Mesendoderm (in vitro differentiated cells): ENCODE measurements at regions not wholly inside any gene's neighbourhood (a gene's known extent, or its start where the extent isn't known, plus 50 kb on each side); places are given as distances from the start of the nearest gene placed in this dataset.

Experiments
- DNase-seq: peaks from one replicate; pipeline ENCODE4 v3.0.0; 2013
- H2AK5ac ChIP-seq: 2 replicates; pipeline ENCODE4 v1.6.1; 2013; ENCODE audit warnings: low read length, inconsistent platforms
- H2BK120ac ChIP-seq: 2 replicates; pipeline ENCODE4 v1.6.1; 2013; ENCODE audit warnings: low read depth, mild to moderate bottlenecking, low read length, moderate library complexity, mixed read lengths
- H2BK15ac ChIP-seq: replicated peaks from 2 replicates; pipeline ENCODE4 v1.6.1; 2013; ENCODE audit warnings: low read depth, mild to moderate bottlenecking, moderate library complexity
- H2BK5ac ChIP-seq: 2 replicates; pipeline ENCODE4 v1.6.1; 2013; ENCODE audit warnings: low read length, inconsistent platforms
- H3K18ac ChIP-seq: 2 replicates; pipeline ENCODE4 v1.6.1; 2013; ENCODE audit warnings: mild to moderate bottlenecking, low read length, mixed read lengths
- H3K23ac ChIP-seq: one replicate; pipeline ENCODE4 v1.6.1; 2013; ENCODE audit warnings: low read length
- H3K27ac ChIP-seq: 2 replicates; pipeline ENCODE4 v1.5.1; 2013; ENCODE audit warnings: low read depth, mild to moderate bottlenecking, inconsistent platforms, low read length, moderate library complexity
- H3K27me3 ChIP-seq: 2 replicates; pipeline ENCODE4 v1.6.1; 2013; ENCODE audit warnings: low read length, control low read depth, mild to moderate bottlenecking, inconsistent platforms; ENCODE audit not compliant: insufficient read depth, poor library complexity
- H3K36me3 ChIP-seq: 2 replicates; pipeline ENCODE4 v1.6.1; 2013; ENCODE audit warnings: low read length, inconsistent platforms; ENCODE audit not compliant: control insufficient read depth, insufficient read depth
- H3K4ac ChIP-seq: one replicate; pipeline ENCODE4 v1.6.1; 2013; ENCODE audit warnings: low read depth, mild to moderate bottlenecking, low read length, moderate library complexity
- H3K4me1 ChIP-seq: 2 replicates; pipeline ENCODE4 v1.6.1; 2013; ENCODE audit warnings: low read depth, low read length, inconsistent platforms; ENCODE audit not compliant: control insufficient read depth
- H3K4me2 ChIP-seq: 2 replicates; pipeline ENCODE4 v1.6.1; 2013; ENCODE audit warnings: low read length
- H3K4me3 ChIP-seq: 2 replicates; pipeline ENCODE4 v1.5.1; 2013; ENCODE audit warnings: mild to moderate bottlenecking, low read length
- H3K56ac ChIP-seq: one replicate; pipeline ENCODE4 v1.6.1; 2013; ENCODE audit warnings: low read length
- H3K79me1 ChIP-seq: 2 replicates; pipeline ENCODE4 v1.6.1; 2013; ENCODE audit warnings: low read length, inconsistent platforms
- H3K79me2 ChIP-seq: 2 replicates; pipeline ENCODE4 v1.6.1; 2013; ENCODE audit warnings: mild to moderate bottlenecking, low read length; ENCODE audit not compliant: control insufficient read depth, insufficient read depth
- H3K9ac ChIP-seq: 2 replicates; pipeline ENCODE4 v1.6.1; 2013; ENCODE audit warnings: low read length, inconsistent platforms
- H4K5ac ChIP-seq: one replicate; pipeline ENCODE4 v1.6.1; 2013; ENCODE audit warnings: low read length
- H4K8ac ChIP-seq: one replicate; pipeline ENCODE4 v1.6.1; 2013; ENCODE audit warnings: low read depth, mild to moderate bottlenecking, control low read depth, low read length, moderate library complexity
- WGBS: extraction: QIAGEN DNeasy Blood & Tissue Kit; methylation state at CpG from one replicate; pipeline ENCODE4 v1.1.7; 2013; ENCODE audit warnings: low lambda C conversion rate, missing lambda C conversion rate; ENCODE audit not compliant: insufficient coverage; ENCODE audit errors: extremely low coverage; 5-methylcytosine and 5-hydroxymethylcytosine counted together

DNA sequence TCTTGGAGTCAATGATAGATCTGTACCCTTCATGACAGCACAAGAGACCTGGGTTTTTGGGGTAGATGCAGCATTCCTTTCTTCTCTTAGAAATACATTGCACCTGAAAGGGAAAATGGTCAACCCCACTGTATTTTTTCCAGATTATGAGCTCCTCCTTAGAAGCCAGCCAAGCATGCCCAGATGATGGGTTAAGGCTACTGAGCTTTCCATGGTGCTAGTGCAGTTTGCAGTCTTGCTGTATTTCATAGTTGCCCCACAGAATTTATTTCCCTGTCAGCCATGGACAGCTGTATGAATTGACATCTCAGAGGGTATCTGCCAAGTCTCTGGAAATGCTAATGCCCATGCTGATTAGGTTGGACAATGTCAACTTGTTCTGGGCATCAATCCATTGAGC is 73.7 kb upstream of the H2AZ1 start:
- Histone ChIP-seq H2BK120ac (no peak overlapping the region), H2BK5ac (no peak overlapping the region), H3K4me1 (no peaks in the 10 kb centered on the region), H3K4me3 (no peak overlapping the region), H3K18ac (no peak overlapping the region), H3K9ac (no peak overlapping the region), H3K23ac (no peak overlapping the region), H3K27me3 (no peaks in the 10 kb centered on the region), H2BK15ac (no peak overlapping the region), H4K8ac (no peak overlapping the region), H3K79me1 (no peaks in the 10 kb centered on the region), H3K27ac (no peak overlapping the region), H3K4ac (no peak overlapping the region), H3K79me2 (no peaks in the 10 kb centered on the region), H4K5ac (no peak overlapping the region), H3K4me2 (no peak overlapping the region), H2AK5ac (no peak overlapping the region), H3K56ac (no peak overlapping the region), H3K36me3 (no peaks in the 10 kb centered on the region)
- no peak for DNase-seq

DNA sequence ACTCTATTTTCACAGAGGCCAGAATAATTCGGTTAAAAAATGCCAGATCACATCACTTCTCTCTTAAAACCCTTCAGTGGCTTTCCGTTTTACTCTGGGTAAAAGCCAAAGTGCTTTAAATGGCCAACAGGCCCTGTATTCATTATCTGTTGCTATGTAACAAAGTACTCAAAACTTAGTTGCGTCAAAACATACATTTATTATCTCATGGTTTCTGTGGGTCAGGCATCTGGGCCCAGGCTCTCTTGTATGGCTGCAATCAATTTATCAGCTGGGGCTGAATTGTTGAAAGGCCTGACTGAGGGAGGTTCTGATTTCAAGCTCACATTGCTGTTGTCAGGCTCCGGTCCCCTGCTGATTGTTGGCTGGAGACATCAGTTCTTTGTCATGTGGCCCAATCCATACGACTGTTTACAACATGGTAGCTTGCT is 72.7 kb upstream of the H2AZ1 start:
- no CpG with 5 or more reads among the region's 5 CpGs for WGBS
- Histone ChIP-seq H3K36me3 (no peaks in the 10 kb centered on the region), H3K27ac (no peak overlapping the region)

DNA sequence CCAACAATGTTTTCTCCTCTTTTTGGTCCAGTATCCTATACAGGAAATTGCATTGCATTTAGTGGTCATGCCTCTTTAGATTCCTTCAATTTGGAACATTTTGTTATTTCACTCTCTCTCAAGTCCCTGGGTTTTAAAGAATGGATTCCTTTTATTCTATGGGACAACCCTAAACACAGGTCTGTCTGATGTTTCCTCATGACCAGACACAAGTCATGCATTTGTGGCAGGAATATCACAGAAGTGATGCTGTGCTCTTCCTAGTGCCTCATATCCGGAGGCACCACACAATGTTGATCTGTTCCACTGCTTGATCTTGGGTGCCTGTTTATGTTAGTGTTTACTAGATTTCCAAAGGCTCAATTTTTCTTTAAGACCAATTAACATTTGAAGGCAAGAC is 69.7 kb upstream of the H2AZ1 start:
- Histone ChIP-seq H3K27me3 (no peaks in the 10 kb centered on the region), H3K4ac (no peak overlapping the region), H2BK15ac (no peak overlapping the region), H2BK5ac (no peak overlapping the region), H4K5ac (no peak overlapping the region), H3K36me3 (no peaks in the 10 kb centered on the region), H2BK120ac (no peak overlapping the region), H4K8ac (no peak overlapping the region), H3K23ac (no peak overlapping the region), H3K79me1 (no peaks in the 10 kb centered on the region), H3K4me2 (no peak overlapping the region), H3K18ac (no peak overlapping the region), H2AK5ac (no peak overlapping the region), H3K9ac (no peak overlapping the region), H3K27ac (no peak overlapping the region), H3K56ac (no peak overlapping the region), H3K79me2 (no peaks in the 10 kb centered on the region), H3K4me3 (no peak overlapping the region), H3K4me1 (no peaks in the 10 kb centered on the region)
- no peak for DNase-seq
- no CpG with 5 or more reads among the region's 1 CpG for WGBS

More for the DNA sequence above, 72.7 kb upstream of the H2AZ1 start:
- H3K9ac ChIP-seq = no peak overlapping the region
- H3K4ac ChIP-seq = no peak overlapping the region
- DNase-seq = peak; percentile 85
- no peak overlapping the region for H3K4me2 ChIP-seq
- no peak overlapping the region for H2BK5ac ChIP-seq
- H4K5ac ChIP-seq = no peak overlapping the region
- H3K23ac ChIP-seq = no peak overlapping the region
- H3K79me1 ChIP-seq = no peaks in the 10 kb centered on the region
- no peaks in the 10 kb centered on the region for H3K79me2 ChIP-seq
- no peaks in the 10 kb centered on the region for H3K27me3 ChIP-seq
- H2BK120ac ChIP-seq = no peak overlapping the region
- H3K4me3 ChIP-seq = no peak overlapping the region
- H4K8ac ChIP-seq = no peak overlapping the region
- no peak overlapping the region for H3K18ac ChIP-seq
- no peaks in the 10 kb centered on the region for H3K4me1 ChIP-seq
- no peak overlapping the region for H2BK15ac ChIP-seq
- H3K56ac ChIP-seq = no peak overlapping the region
- no peak overlapping the region for H2AK5ac ChIP-seq

DNA sequence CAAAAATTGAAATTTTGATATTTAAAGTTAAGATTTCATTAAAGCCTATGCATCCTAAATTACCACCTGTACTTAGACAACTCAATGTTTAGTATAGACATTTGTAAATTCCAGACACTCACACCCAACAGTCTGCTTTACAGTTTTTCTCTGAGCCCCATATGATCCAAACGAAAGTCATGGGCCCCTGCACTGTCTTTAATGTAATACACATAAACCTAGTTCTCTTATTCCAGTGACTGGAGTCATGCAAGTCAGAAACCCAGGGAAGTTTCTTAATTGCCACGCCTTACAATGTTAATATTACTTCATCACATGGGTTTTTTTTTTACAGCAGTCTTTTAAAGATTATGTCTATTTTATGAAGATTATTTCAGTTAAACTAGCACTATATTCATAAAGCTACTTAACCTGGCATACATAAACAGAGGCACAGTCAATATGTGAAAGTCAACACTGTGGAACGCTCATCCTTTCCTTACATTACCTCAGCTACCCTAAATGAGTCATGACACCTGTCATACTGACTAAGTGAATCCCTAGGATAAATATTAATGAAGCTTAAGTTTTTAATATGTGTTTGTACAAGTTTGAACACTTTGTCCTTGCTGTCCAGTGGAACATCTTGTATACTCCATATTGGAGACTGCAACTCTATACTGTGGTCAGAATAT is 67.7 kb upstream of the H2AZ1 start:
- DNase-seq = no peak

DNA sequence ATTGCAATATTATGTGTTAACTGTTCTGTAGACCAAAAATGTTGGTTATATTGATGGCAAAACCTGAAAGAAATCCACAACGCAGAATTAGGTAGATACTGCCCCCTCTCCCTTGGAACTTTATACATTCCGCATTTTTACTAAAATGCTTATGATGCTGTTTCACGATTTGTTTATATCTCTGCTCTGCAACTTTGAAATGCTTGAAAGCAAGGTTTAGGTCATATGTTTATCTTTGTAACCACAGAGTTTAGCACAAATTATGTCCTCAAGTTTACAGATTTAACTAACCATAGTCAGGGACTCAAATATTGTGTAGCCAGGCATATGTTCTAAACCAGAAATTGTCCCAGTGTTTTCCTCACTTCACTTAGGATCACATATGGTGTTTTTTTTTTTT is 66.1 kb upstream of the H2AZ1 start:
- Histone ChIP-seq H4K8ac (no peak overlapping the region), H3K56ac (no peak overlapping the region), H3K18ac (no peak overlapping the region), H3K23ac (no peak overlapping the region), H3K79me2 (no peaks in the 10 kb centered on the region), H2AK5ac (no peak overlapping the region), H3K27ac (no peak overlapping the region), H3K4me2 (no peak overlapping the region), H3K9ac (no peak overlapping the region), H3K4me3 (no peak overlapping the region), H3K4ac (no peak overlapping the region), H3K27me3 (no peaks in the 10 kb centered on the region), H3K4me1 (no peaks in the 10 kb centered on the region), H2BK5ac (no peak overlapping the region), H2BK120ac (no peak overlapping the region), H3K79me1 (no peaks in the 10 kb centered on the region), H2BK15ac (no peak overlapping the region), H3K36me3 (no peaks in the 10 kb centered on the region), H4K5ac (no peak overlapping the region)
- WGBS = no CpG with 5 or more reads among the region's 3 CpGs
- no peak for DNase-seq

More for the DNA sequence above, 67.7 kb upstream of the H2AZ1 start:
- H3K4me2 ChIP-seq = no peak overlapping the region
- H3K27ac ChIP-seq = no peak overlapping the region
- no peak overlapping the region for H3K4me3 ChIP-seq
- H3K79me1 ChIP-seq = no peaks in the 10 kb centered on the region
- H3K9ac ChIP-seq = no peak overlapping the region
- WGBS = no CpG with 5 or more reads among the region's 3 CpGs
- H3K4me1 ChIP-seq = no peaks in the 10 kb centered on the region
- no peak overlapping the region for H4K5ac ChIP-seq
- H2AK5ac ChIP-seq = no peak overlapping the region
- no peaks in the 10 kb centered on the region for H3K36me3 ChIP-seq
- H3K18ac ChIP-seq = no peak overlapping the region
- no peak overlapping the region for H3K56ac ChIP-seq
- H4K8ac ChIP-seq = no peak overlapping the region
- H2BK5ac ChIP-seq = no peak overlapping the region
- H3K4ac ChIP-seq = no peak overlapping the region
- no peak overlapping the region for H2BK15ac ChIP-seq
- H2BK120ac ChIP-seq = no peak overlapping the region
- H3K23ac ChIP-seq = no peak overlapping the region
- no peaks in the 10 kb centered on the region for H3K79me2 ChIP-seq
- no peaks in the 10 kb centered on the region for H3K27me3 ChIP-seq

DNA sequence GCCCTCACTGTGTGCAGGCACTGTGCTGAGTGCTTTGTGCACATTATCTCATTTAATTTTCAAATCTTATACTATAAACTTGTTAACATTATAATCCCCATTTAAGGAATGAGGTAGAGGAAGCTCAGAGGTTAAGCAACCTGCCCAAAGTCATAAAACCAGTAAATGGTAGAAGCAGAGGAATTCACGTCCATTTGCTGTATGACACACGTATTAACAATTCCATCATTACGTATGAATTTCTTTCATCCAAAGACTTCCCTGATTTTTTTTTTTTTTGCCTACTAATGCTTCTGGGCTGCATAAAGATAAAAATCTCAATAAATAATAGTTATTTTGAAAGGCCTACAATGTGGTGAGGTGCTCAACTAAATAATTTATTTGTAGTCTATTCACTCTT is 64.5 kb upstream of the H2AZ1 start:
- Histone ChIP-seq H3K27me3 (no peaks in the 10 kb centered on the region), H3K36me3 (no peaks in the 10 kb centered on the region), H2BK15ac (no peak overlapping the region), H3K4me2 (no peak overlapping the region), H3K9ac (no peak overlapping the region), H4K8ac (no peak overlapping the region), H2BK120ac (no peak overlapping the region), H3K79me2 (no peaks in the 10 kb centered on the region), H4K5ac (no peak overlapping the region), H3K4ac (no peak overlapping the region), H3K4me3 (no peak overlapping the region), H3K23ac (no peak overlapping the region), H3K27ac (no peak overlapping the region), H2BK5ac (no peak overlapping the region), H3K79me1 (no peaks in the 10 kb centered on the region), H2AK5ac (no peak overlapping the region), H3K56ac (no peak overlapping the region), H3K4me1 (no peaks in the 10 kb centered on the region), H3K18ac (no peak overlapping the region)
- WGBS = no CpG with 5 or more reads among the region's 3 CpGs
- no peak for DNase-seq
